ENCODE measurements at regions not wholly inside any gene's neighbourhood (a gene's known extent, or its start where the extent isn't known, plus 50 kb on each side); places are given as distances from the start of the nearest gene placed in this dataset.

- TF ChIP-seq CTCF (conservative IDR thresholded peaks at IDR 0.05) (no peak), EZH2 (IDR thresholded peaks at IDR 0.05; ENCODE audit: low read depth) (no peak)
Observed at GRCh38 chr2:123692121-123692520, 333.0 kb upstream of the CNTNAP5 start.

Measured in PC-9 (cell line).